GM12878 (cell line): ENCODE measurements at regions not wholly inside any gene's neighbourhood (a gene's known extent, or its start where the extent isn't known, plus 50 kb on each side); places are given as distances from the start of the nearest gene placed in this dataset.

ENCODE experiments used
- ATAC-seq: fragments of 200-7000 bp; cut with Tn5 transposase; 3 replicates; pipeline ENCODE4 v1.9.1; 2020; ENCODE audit warnings: mild to moderate bottlenecking, moderate library complexity
- BruUV-seq: library from RNA; stranded (reverse); fragments of 400-500 nt; replicated peaks from 2 replicates; lab custom pipeline; 2021; lab: Mats Ljungman, UMichigan
- CTCF ChIA-PET: fragments of 300-600 bp; sonication (Branson Sonifier 250); formaldehyde crosslinking; extraction: SDS; loops from one replicate; lab custom pipeline; 2021; ENCODE audit warnings: inconsistent platforms; lab: Yijun Ruan, JAX
- POLR2A ChIA-PET: fragments of 350-600 bp; formaldehyde crosslinking; extraction: SDS; loops from one replicate; lab custom pipeline; 2021; ENCODE audit warnings: inconsistent platforms; lab: Charles Lee
- RAD21 ChIA-PET: fragments of 300-600 bp; sonication (Branson Sonifier 250); formaldehyde crosslinking; loops from one replicate; lab custom pipeline; 2023; ENCODE audit warnings: antibody characterized with exemption; ENCODE audit not compliant: unreplicated experiment; lab: Charles Lee
- SMC1A ChIA-PET: fragments of 300-600 bp; sonication (Branson Sonifier 250); formaldehyde crosslinking; loops from one replicate; lab custom pipeline; 2023; ENCODE audit not compliant: unreplicated experiment, uncharacterized antibody; lab: Charles Lee
- DNase-seq: peaks from one replicate; pipeline ENCODE4 v3.0.0-alpha.2; 2011; ENCODE audit warnings: low read depth, low spot score
- FAIRE-seq: peaks from 3 replicates; lab custom pipeline; 2011; peaks lifted over from hg19 to GRCh38; lab: Jason Lieb, UNC
- H2AFZ ChIP-seq: 2 replicates; pipeline ENCODE4 v1.6.0; 2011; ENCODE audit warnings: low read depth, low read length, control low read depth; ENCODE audit not compliant: control insufficient read depth
- H3K27ac ChIP-seq: 2 replicates; pipeline ENCODE4 v1.5.1; 2011; ENCODE audit warnings: control low read depth; ENCODE audit not compliant: control insufficient read depth, insufficient read depth
- H3K27me3 ChIP-seq, 2 experiments: replicated peaks in 1 of 2; 2 replicates each; pipeline versions ENCODE4 v1.6.0 to v1.6.1; 2011; ENCODE audit warnings: low read length in 1 of 2; ENCODE audit not compliant: control insufficient read depth in 2 of 2, insufficient read depth in 2 of 2
- H3K36me3 ChIP-seq, 2 experiments: 2 replicates each; pipeline ENCODE4 v1.5.1; 2011; ENCODE audit warnings: low read length in 1 of 2; ENCODE audit not compliant: control insufficient read depth in 2 of 2, insufficient read depth in 2 of 2
- H3K4me1 ChIP-seq: 2 replicates; pipeline ENCODE4 v1.6.1; 2011; ENCODE audit warnings: mild to moderate bottlenecking, low read length, moderate library complexity, mixed read lengths; ENCODE audit not compliant: control insufficient read depth, insufficient read depth
- H3K4me2 ChIP-seq: 2 replicates; pipeline ENCODE4 v1.6.0; 2011; ENCODE audit warnings: control low read depth; ENCODE audit not compliant: control insufficient read depth, insufficient read depth
- H3K4me3 ChIP-seq: fragments of 200-600 bp; sonication (generic); 2 replicates; pipeline ENCODE4 v1.5.1; 2016
- H3K79me2 ChIP-seq: 2 replicates; pipeline ENCODE4 v1.6.0; 2011; ENCODE audit warnings: low read length; ENCODE audit not compliant: control insufficient read depth, insufficient read depth
- H3K9ac ChIP-seq: 2 replicates; pipeline ENCODE4 v1.8.0; 2011; ENCODE audit warnings: low read length, control low read depth, mixed read lengths; ENCODE audit not compliant: control insufficient read depth, insufficient read depth
- H3K9me3 ChIP-seq: replicated peaks from 3 replicates; pipeline ENCODE4 v1.5.1; 2011; ENCODE audit warnings: mild to moderate bottlenecking, low read length; ENCODE audit not compliant: control insufficient read depth, insufficient read depth
- H4K20me1 ChIP-seq: 2 replicates; pipeline ENCODE4 v1.6.0; 2011; ENCODE audit not compliant: control insufficient read depth, insufficient read depth
- ATF7 ChIP-seq: fragments of 450-650 bp; IDR thresholded peaks from 2 replicates; pipeline ENCODE4 v1.6.1; 2016; ENCODE audit warnings: low read depth, mild to moderate bottlenecking
- GABPA ChIP-seq: IDR thresholded peaks from 2 replicates; pipeline ENCODE4 v1.6.1; 2014; ENCODE audit warnings: antibody characterized with exemption, low read depth, mild to moderate bottlenecking, inconsistent platforms
- GATAD2B ChIP-seq: fragments of 450-650 bp; conservative IDR thresholded peaks from 2 replicates; pipeline ENCODE4 v1.6.1; 2017; ENCODE audit warnings: low read depth, mild to moderate bottlenecking, moderate library complexity
- IKZF1 ChIP-seq: fragments of 450-650 bp; conservative IDR thresholded peaks from 2 replicates; pipeline ENCODE4 v1.6.1; 2017; ENCODE audit warnings: antibody characterized with exemption, mild to moderate bottlenecking
- KDM1A ChIP-seq: fragments of 200-600 bp; sonication (generic); IDR thresholded peaks from 2 replicates; pipeline ENCODE4 v1.6.1; 2016; ENCODE audit warnings: borderline replicate concordance
- RB1 ChIP-seq: fragments of 450-650 bp; formaldehyde crosslinking; IDR thresholded peaks from 2 replicates; pipeline ENCODE4 v1.6.1; 2017; ENCODE audit warnings: mild to moderate bottlenecking, borderline replicate concordance
- SPI1 ChIP-seq: IDR thresholded peaks from 2 replicates; pipeline ENCODE4 v1.6.1; 2011; ENCODE audit warnings: low read depth, mild to moderate bottlenecking, low read length, moderate library complexity, borderline replicate concordance; ENCODE audit not compliant: insufficient read depth
- STAT3 ChIP-seq: IDR thresholded peaks from 2 replicates; pipeline ENCODE4 v1.6.1; 2011; ENCODE audit warnings: low read depth, low read length, improper control_type of control experiment
- TCF3 ChIP-seq: IDR thresholded peaks from 2 replicates; pipeline ENCODE4 v1.6.1; 2012; ENCODE audit warnings: low read depth, mild to moderate bottlenecking, low read length, borderline replicate concordance; ENCODE audit not compliant: insufficient read depth
- ZNF274 ChIP-seq: IDR thresholded peaks from one replicate; pipeline ENCODE4 v1.8.0; 2011; ENCODE audit not compliant: insufficient read length, insufficient read depth
- ZZZ3 ChIP-seq: IDR thresholded peaks from 2 replicates; pipeline ENCODE4 v1.6.1; 2011; ENCODE audit warnings: low read depth; ENCODE audit not compliant: control insufficient read depth, insufficient read length
- in situ Hi-C: fragments of 300-500 bp; cut with MboI; formaldehyde crosslinking; loops from 9 replicates; pipeline ENCODE4 v1.14.3; 2018; ENCODE audit warnings: mixed read lengths
- intact Hi-C: fragments of 100-400 bp; cut with micrococcal nuclease; formaldehyde crosslinking; loops from one replicate; pipeline ENCODE4 v1.14.2; 2022; ENCODE audit not compliant: unreplicated experiment
- TF ChIP-seq, protein P1 (sequence below): fragments of 450-650 bp; IDR thresholded peaks from 2 replicates; pipeline ENCODE4 v1.6.1; 2016; ENCODE audit warnings: mild to moderate bottlenecking, moderate library complexity, borderline replicate concordance
- TF ChIP-seq, protein P2 (sequence below): IDR thresholded peaks from 2 replicates; pipeline ENCODE4 v1.6.1; 2011; ENCODE audit warnings: borderline replicate concordance, low read depth, mild to moderate bottlenecking, moderate library complexity, mixed read lengths, low read length; ENCODE audit not compliant: insufficient read depth; ENCODE audit errors: extremely low read length
- TF ChIP-seq, protein P3 (sequence below): fragments of 450-650 bp; IDR thresholded peaks from 2 replicates; pipeline ENCODE4 v1.6.1; 2017; ENCODE audit warnings: mild to moderate bottlenecking, moderate library complexity
- TF ChIP-seq, protein P4 (sequence below): fragments of 450-650 bp; IDR thresholded peaks from 2 replicates; pipeline ENCODE4 v1.6.1; 2014; ENCODE audit warnings: mild to moderate bottlenecking

DNA sequence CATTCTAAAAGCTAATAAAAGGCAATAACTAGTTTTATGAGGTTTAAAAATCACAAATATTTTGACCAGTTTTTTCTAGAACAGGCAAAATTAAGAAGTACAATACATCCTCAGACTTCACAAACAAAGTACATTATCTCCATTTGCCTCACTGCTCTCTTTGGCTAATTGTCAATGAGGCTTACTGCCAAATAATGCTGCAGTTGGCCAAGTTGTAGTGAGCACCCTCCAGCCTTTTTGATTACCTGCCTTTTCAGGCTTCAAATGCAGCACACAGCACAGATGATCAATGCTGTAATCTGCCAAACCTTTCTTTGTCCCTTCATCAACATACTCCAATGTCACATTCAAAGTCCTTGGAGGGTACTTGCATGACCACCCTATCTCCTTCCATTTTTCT is 605.2 kb downstream of the KLHL13 start:
- FAIRE-seq (no peak), ATAC-seq (no peak), DNase-seq (no peak)
- POLR2A ChIA-PET, result no interaction called here
- CTCF ChIA-PET, result interaction anchor here (0.7 to 1.7 kb wide), 3 partner anchors 11 to 1306 kb away, joined by 3 to 4 read pairs (median 3); no protein-coding TSS in a partner anchor
- Histone ChIP-seq H3K4me1 (no peaks in the 10 kb centered on the region), H3K79me2 (no peaks in the 10 kb centered on the region), H3K27ac (no peak overlapping the region), H2AFZ (no peak overlapping the region), H3K4me2 (no peak overlapping the region), H3K27me3 (no peaks in the 10 kb centered on the region), H3K9me3 (no peaks in the 10 kb centered on the region), H3K36me3 (no peaks in the 10 kb centered on the region), H4K20me1 (no peaks in the 10 kb centered on the region), H3K9ac (no peak overlapping the region), H3K4me3 (no peak overlapping the region)
- in situ Hi-C loops, result no loop called here
- intact Hi-C loops, result no loop called here
- RAD21 ChIA-PET, result no interaction called here
- SMC1A ChIA-PET, result interaction anchor here (0.6 to 1.9 kb wide), 3 partner anchors 12 to 1582 kb away, joined by 3 to 5 read pairs (median 3); no protein-coding TSS in a partner anchor
- BruUV-seq, result no TSS peak
- TF ChIP-seq ZZZ3, result no peak
- TF ChIP-seq, protein P1, sequence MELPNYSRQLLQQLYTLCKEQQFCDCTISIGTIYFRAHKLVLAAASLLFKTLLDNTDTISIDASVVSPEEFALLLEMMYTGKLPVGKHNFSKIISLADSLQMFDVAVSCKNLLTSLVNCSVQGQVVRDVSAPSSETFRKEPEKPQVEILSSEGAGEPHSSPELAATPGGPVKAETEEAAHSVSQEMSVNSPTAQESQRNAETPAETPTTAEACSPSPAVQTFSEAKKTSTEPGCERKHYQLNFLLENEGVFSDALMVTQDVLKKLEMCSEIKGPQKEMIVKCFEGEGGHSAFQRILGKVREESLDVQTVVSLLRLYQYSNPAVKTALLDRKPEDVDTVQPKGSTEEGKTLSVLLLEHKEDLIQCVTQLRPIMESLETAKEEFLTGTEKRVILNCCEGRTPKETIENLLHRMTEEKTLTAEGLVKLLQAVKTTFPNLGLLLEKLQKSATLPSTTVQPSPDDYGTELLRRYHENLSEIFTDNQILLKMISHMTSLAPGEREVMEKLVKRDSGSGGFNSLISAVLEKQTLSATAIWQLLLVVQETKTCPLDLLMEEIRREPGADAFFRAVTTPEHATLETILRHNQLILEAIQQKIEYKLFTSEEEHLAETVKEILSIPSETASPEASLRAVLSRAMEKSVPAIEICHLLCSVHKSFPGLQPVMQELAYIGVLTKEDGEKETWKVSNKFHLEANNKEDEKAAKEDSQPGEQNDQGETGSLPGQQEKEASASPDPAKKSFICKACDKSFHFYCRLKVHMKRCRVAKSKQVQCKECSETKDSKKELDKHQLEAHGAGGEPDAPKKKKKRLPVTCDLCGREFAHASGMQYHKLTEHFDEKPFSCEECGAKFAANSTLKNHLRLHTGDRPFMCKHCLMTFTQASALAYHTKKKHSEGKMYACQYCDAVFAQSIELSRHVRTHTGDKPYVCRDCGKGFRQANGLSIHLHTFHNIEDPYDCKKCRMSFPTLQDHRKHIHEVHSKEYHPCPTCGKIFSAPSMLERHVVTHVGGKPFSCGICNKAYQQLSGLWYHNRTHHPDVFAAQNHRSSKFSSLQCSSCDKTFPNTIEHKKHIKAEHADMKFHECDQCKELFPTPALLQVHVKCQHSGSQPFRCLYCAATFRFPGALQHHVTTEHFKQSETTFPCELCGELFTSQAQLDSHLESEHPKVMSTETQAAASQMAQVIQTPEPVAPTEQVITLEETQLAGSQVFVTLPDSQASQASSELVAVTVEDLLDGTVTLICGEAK, result no peak
- no peak for TF ChIP-seq GATAD2B
- no peak for TF ChIP-seq ZNF274
- TF ChIP-seq ATF7, result no peak
- TF ChIP-seq IKZF1, result no peak
- no peak for TF ChIP-seq GABPA
- TF ChIP-seq, protein P2, sequence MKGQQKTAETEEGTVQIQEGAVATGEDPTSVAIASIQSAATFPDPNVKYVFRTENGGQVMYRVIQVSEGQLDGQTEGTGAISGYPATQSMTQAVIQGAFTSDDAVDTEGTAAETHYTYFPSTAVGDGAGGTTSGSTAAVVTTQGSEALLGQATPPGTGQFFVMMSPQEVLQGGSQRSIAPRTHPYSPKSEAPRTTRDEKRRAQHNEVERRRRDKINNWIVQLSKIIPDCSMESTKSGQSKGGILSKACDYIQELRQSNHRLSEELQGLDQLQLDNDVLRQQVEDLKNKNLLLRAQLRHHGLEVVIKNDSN, result no peak
- TF ChIP-seq, protein P3, sequence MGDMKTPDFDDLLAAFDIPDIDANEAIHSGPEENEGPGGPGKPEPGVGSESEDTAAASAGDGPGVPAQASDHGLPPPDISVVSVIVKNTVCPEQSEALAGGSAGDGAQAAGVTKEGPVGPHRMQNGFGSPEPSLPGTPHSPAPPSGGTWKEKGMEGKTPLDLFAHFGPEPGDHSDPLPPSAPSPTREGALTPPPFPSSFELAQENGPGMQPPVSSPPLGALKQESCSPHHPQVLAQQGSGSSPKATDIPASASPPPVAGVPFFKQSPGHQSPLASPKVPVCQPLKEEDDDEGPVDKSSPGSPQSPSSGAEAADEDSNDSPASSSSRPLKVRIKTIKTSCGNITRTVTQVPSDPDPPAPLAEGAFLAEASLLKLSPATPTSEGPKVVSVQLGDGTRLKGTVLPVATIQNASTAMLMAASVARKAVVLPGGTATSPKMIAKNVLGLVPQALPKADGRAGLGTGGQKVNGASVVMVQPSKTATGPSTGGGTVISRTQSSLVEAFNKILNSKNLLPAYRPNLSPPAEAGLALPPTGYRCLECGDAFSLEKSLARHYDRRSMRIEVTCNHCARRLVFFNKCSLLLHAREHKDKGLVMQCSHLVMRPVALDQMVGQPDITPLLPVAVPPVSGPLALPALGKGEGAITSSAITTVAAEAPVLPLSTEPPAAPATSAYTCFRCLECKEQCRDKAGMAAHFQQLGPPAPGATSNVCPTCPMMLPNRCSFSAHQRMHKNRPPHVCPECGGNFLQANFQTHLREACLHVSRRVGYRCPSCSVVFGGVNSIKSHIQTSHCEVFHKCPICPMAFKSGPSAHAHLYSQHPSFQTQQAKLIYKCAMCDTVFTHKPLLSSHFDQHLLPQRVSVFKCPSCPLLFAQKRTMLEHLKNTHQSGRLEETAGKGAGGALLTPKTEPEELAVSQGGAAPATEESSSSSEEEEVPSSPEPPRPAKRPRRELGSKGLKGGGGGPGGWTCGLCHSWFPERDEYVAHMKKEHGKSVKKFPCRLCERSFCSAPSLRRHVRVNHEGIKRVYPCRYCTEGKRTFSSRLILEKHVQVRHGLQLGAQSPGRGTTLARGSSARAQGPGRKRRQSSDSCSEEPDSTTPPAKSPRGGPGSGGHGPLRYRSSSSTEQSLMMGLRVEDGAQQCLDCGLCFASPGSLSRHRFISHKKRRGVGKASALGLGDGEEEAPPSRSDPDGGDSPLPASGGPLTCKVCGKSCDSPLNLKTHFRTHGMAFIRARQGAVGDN, result no peak
- TF ChIP-seq, protein P4, sequence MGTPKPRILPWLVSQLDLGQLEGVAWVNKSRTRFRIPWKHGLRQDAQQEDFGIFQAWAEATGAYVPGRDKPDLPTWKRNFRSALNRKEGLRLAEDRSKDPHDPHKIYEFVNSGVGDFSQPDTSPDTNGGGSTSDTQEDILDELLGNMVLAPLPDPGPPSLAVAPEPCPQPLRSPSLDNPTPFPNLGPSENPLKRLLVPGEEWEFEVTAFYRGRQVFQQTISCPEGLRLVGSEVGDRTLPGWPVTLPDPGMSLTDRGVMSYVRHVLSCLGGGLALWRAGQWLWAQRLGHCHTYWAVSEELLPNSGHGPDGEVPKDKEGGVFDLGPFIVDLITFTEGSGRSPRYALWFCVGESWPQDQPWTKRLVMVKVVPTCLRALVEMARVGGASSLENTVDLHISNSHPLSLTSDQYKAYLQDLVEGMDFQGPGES, result no peak
- TF ChIP-seq STAT3, result no peak
- TF ChIP-seq SPI1, result no peak
- TF ChIP-seq KDM1A, result no peak
- no peak for TF ChIP-seq RB1
- TF ChIP-seq TCF3, result no peak
